ENCODE measurements at regions not wholly inside any gene's neighbourhood (a gene's known extent, or its start where the extent isn't known, plus 50 kb on each side); places are given as distances from the start of the nearest gene placed in this dataset.
"Not testable (repeated sequence)": the region's sequence is repeated elsewhere in the genome, so short reads cannot be mapped to it uniquely, and the experiment has no call there.

GRCh38 chr14:106087837-106088236 lies 561.5 kb downstream of the TMEM121 start:
- no peak for DNase-seq (ENCODE audit: low read depth, low spot score)
- Histone ChIP-seq H3K9me3 (ENCODE audit: low read depth, low read length) (no peaks in the 10 kb centered on the region), H3K4me3 (no peak overlapping the region), H3K27ac (no peak overlapping the region), H3K36me3 (ENCODE audit: insufficient read depth, low read length) (no peaks in the 10 kb centered on the region), H3K9ac (ENCODE audit: insufficient read length) (no peak overlapping the region)
- no peak for TF ChIP-seq FOXP2 (optimal IDR thresholded peaks at IDR 0.05; ENCODE audit: control extremely low read depth, extremely low read length, insufficient read depth)
- TF ChIP-seq POLR2AphosphoS5 (IDR thresholded peaks at IDR 0.05; ENCODE audit: borderline replicate concordance, low read depth, low read length) = no peak
- TF ChIP-seq EZH2 (IDR thresholded peaks at IDR 0.05) = no peak

DNA sequence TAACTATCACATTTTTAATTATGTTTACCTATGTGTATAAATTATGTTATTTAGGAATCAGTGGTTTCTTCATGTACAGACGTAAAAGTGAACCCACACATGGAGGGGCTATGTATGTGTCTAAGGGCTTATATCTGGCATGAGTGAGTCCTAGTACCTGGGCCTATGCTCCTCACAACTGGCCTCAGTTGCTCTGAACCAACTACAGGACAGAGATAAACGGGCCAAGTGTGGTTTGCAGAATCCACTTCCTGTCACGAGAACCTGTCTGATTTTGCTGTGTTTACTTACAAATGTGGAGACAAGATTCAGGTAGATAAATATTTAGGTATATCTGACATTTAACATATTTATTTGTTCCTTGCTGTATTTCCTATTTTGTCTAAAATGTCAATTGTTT lies 562.5 kb downstream of the TMEM121 start:
- not testable (repeated sequence) for H3K9ac ChIP-seq (ENCODE audit: insufficient read length); DNase-seq (ENCODE audit: low read depth, low spot score); H3K9me3 ChIP-seq (ENCODE audit: low read depth, low read length); H3K27ac ChIP-seq; H3K36me3 ChIP-seq (ENCODE audit: insufficient read depth, low read length); H3K4me3 ChIP-seq

DNA sequence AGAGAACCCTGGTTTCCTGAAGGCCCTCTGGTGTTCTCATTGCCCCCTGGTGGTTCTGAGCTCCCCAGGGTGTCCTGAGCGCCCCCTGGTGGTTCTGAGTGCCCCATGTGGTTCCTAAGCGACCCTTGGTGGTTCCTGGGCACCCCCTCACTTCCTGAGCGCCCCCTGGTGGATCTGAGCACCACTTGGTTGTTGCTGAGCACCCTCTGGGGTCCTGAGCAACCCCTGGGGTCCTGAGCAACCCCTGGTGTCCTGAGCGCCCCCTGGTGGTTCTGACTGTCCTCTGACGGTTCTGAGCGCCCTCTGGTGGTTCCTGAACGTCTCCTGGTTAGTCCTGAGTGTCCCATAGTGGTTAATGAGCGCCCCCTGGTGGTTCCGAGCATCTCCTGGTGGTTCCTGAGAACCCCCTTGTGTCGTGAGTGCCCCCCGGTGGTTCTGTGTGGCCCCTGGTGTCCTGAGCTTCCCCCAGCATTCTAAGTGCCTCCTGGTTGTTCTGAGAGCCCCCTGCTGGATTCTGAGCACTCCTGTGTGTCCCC lies 568.3 kb downstream of the TMEM121 start:
- no peak overlapping the region for H3K9ac ChIP-seq (ENCODE audit: insufficient read length)
- no peak overlapping the region for H3K4me3 ChIP-seq
- H3K9me3 ChIP-seq (ENCODE audit: low read depth, low read length) = no peaks in the 10 kb centered on the region
- no peak for TF ChIP-seq EZH2 (IDR thresholded peaks at IDR 0.05)
- TF ChIP-seq FOXP2 (optimal IDR thresholded peaks at IDR 0.05; ENCODE audit: control extremely low read depth, extremely low read length, insufficient read depth) = no peak
- no peak for TF ChIP-seq POLR2AphosphoS5 (IDR thresholded peaks at IDR 0.05; ENCODE audit: borderline replicate concordance, low read depth, low read length)
- no peak overlapping the region for H3K27ac ChIP-seq
- no peaks in the 10 kb centered on the region for H3K36me3 ChIP-seq (ENCODE audit: insufficient read depth, low read length)
- DNase-seq (ENCODE audit: low read depth, low spot score) = no peak

DNA sequence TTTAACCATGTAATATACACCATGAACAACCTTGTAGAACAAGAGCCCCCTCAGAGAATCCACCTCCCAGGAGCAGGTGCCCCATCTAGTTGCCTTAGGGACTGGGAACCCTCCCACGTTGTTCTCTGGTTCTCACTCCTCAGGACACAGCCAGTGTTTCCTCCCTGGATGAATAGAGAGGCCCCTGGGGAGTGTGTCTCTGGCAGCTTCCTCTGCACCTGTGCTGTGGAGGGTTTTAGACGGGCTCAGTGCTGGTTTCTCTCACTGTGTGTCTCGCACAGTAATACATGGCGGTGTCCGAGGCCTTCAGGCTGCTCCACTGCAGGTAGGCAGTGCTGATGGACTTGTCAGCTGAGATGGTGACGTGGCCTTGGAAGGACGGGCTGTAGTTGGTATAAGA lies 581.3 kb downstream of the TMEM121 start:
- no peaks in the 10 kb centered on the region for H3K9me3 ChIP-seq (ENCODE audit: low read depth, low read length)
- H3K4me3 ChIP-seq = no peak overlapping the region
- no peak for DNase-seq (ENCODE audit: low read depth, low spot score)
- no peak overlapping the region for H3K27ac ChIP-seq
- TF ChIP-seq EZH2 (IDR thresholded peaks at IDR 0.05) = no peak
- TF ChIP-seq POLR2AphosphoS5 (IDR thresholded peaks at IDR 0.05; ENCODE audit: borderline replicate concordance, low read depth, low read length) = no peak
- TF ChIP-seq FOXP2 (optimal IDR thresholded peaks at IDR 0.05; ENCODE audit: control extremely low read depth, extremely low read length, insufficient read depth) = no peak
- no peaks in the 10 kb centered on the region for H3K36me3 ChIP-seq (ENCODE audit: insufficient read depth, low read length)
- H3K9ac ChIP-seq (ENCODE audit: insufficient read length) = no peak overlapping the region

GRCh38 chr14:106109337-106109736 lies 583.0 kb downstream of the TMEM121 start:
- H3K4me3 ChIP-seq = no peak overlapping the region
- H3K9ac ChIP-seq (ENCODE audit: insufficient read length) = no peak overlapping the region
- no peaks in the 10 kb centered on the region for H3K36me3 ChIP-seq (ENCODE audit: insufficient read depth, low read length)
- TF ChIP-seq FOXP2 (optimal IDR thresholded peaks at IDR 0.05; ENCODE audit: control extremely low read depth, extremely low read length, insufficient read depth) = no peak
- H3K9me3 ChIP-seq (ENCODE audit: low read depth, low read length) = no peaks in the 10 kb centered on the region
- H3K27ac ChIP-seq = no peak overlapping the region
- no peak for DNase-seq (ENCODE audit: low read depth, low spot score)

DNA sequence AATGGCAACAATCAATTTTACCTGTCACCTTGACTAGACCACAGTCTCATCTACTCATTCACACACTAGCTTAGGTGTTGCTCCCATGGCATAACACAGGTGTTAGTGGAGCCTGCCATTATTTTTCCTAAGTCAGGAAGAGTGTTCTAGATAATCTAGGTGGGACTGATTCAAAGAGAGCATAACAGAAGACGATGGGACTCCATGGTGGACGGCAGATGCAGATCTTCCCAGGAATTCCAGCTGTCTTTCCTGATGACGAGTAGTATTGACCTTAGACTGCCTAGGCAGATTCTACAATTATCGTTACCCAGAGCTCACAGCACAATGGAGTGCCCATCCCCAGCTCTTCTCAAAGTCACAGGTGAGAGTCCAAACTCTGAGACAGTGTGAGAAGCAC lies 589.0 kb downstream of the TMEM121 start:
- TF ChIP-seq EZH2 (IDR thresholded peaks at IDR 0.05) (no peak), FOXP2 (optimal IDR thresholded peaks at IDR 0.05; ENCODE audit: control extremely low read depth, extremely low read length, insufficient read depth) (no peak), POLR2AphosphoS5 (IDR thresholded peaks at IDR 0.05; ENCODE audit: borderline replicate concordance, low read depth, low read length) (no peak)
- no peak for DNase-seq (ENCODE audit: low read depth, low spot score)
- Histone ChIP-seq H3K9ac (ENCODE audit: insufficient read length) (no peak overlapping the region), H3K4me3 (no peak overlapping the region), H3K36me3 (ENCODE audit: insufficient read depth, low read length) (no peaks in the 10 kb centered on the region), H3K9me3 (ENCODE audit: low read depth, low read length) (no peaks in the 10 kb centered on the region), H3K27ac (no peak overlapping the region)

GRCh38 chr14:106116339-106116930 lies 590.1 kb downstream of the TMEM121 start:
- not testable (repeated sequence) for DNase-seq (ENCODE audit: low read depth, low spot score); H3K36me3 ChIP-seq (ENCODE audit: insufficient read depth, low read length); H3K9me3 ChIP-seq (ENCODE audit: low read depth, low read length); H3K9ac ChIP-seq (ENCODE audit: insufficient read length); H3K4me3 ChIP-seq; H3K27ac ChIP-seq

- Histone ChIP-seq H3K36me3 (ENCODE audit: insufficient read depth, low read length) (no peaks in the 10 kb centered on the region), H3K9me3 (ENCODE audit: low read depth, low read length) (no peaks in the 10 kb centered on the region), H3K27ac (no peak overlapping the region), H3K4me3 (no peak overlapping the region), H3K9ac (ENCODE audit: insufficient read length) (no peak overlapping the region)
- TF ChIP-seq POLR2AphosphoS5 (IDR thresholded peaks at IDR 0.05; ENCODE audit: borderline replicate concordance, low read depth, low read length) (no peak), FOXP2 (optimal IDR thresholded peaks at IDR 0.05; ENCODE audit: control extremely low read depth, extremely low read length, insufficient read depth) (no peak), EZH2 (IDR thresholded peaks at IDR 0.05) (no peak)
- DNase-seq (ENCODE audit: low read depth, low spot score) = no peak
These were observed 593.7 kb downstream of the TMEM121 start for GRCh38 chr14:106120101-106120500.

GRCh38 chr14:106129274-106129673 lies 602.9 kb downstream of the TMEM121 start:
- H3K9me3 ChIP-seq (ENCODE audit: low read depth, low read length) = no peaks in the 10 kb centered on the region
- no peak overlapping the region for H3K9ac ChIP-seq (ENCODE audit: insufficient read length)
- no peak for DNase-seq (ENCODE audit: low read depth, low spot score)

DNA sequence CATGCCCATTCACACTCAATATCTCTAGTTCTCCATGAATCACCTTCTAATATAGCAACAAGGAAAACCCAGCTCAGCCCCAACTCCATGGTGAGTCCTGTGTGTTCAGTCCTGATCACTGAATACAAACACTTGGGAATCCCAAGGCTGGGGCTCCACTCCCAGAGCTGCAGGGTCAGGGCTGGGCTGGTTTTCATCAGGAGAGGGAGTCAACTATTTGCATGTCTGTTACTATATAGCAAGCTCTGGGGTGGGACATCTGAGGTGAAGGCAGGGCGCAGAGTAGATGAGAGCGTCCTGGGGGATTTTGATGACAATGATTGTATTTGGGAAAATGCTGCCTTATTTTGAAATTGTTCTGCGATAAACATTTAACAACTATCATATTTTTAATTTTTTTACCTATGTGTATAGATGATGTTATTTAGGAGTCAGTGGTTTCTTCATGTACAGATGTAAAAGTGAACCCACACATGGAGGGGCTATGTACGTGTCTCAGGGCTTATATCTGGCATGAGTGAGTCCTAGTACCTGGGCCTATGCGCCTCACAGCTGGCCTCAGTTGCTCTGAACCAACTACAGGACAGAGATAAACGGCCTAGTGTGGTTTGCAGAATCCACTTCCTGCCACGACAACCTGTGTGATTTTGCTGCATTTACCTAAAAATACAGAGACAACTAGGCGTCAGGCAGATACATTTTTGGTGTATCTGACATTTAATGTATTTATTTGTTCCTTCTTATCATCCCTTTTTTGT lies 603.7 kb downstream of the TMEM121 start:
- H3K9me3 ChIP-seq (ENCODE audit: low read depth, low read length); H3K4me3 ChIP-seq; H3K9ac ChIP-seq (ENCODE audit: insufficient read length); H3K36me3 ChIP-seq (ENCODE audit: insufficient read depth, low read length); DNase-seq (ENCODE audit: low read depth, low spot score); H3K27ac ChIP-seq: not testable (repeated sequence)

More at GRCh38 chr14:106129274-106129673, 602.9 kb downstream of the TMEM121 start:
- no peak overlapping the region for H3K4me3 ChIP-seq
- TF ChIP-seq POLR2AphosphoS5 (IDR thresholded peaks at IDR 0.05; ENCODE audit: borderline replicate concordance, low read depth, low read length) = no peak
- no peak for TF ChIP-seq EZH2 (IDR thresholded peaks at IDR 0.05)
- TF ChIP-seq FOXP2 (optimal IDR thresholded peaks at IDR 0.05; ENCODE audit: control extremely low read depth, extremely low read length, insufficient read depth) = no peak
- no peaks in the 10 kb centered on the region for H3K36me3 ChIP-seq (ENCODE audit: insufficient read depth, low read length)
- no peak overlapping the region for H3K27ac ChIP-seq

- not testable (repeated sequence) for DNase-seq (ENCODE audit: low read depth, low spot score); H3K9me3 ChIP-seq (ENCODE audit: low read depth, low read length); H3K27ac ChIP-seq; H3K9ac ChIP-seq (ENCODE audit: insufficient read length); H3K4me3 ChIP-seq; H3K36me3 ChIP-seq (ENCODE audit: insufficient read depth, low read length)
These were observed 606.7 kb downstream of the TMEM121 start for GRCh38 chr14:106133126-106133525.

All from SK-N-MC (cell line).